ENCODE measurements at regions not wholly inside any gene's neighbourhood (a gene's known extent, or its start where the extent isn't known, plus 50 kb on each side); places are given as distances from the start of the nearest gene placed in this dataset.

- TF ChIP-seq CTCF (IDR thresholded peaks at IDR 0.05; ENCODE audit: poor library complexity) (no peak), EZH2 (IDR thresholded peaks at IDR 0.05; ENCODE audit: borderline replicate concordance) (no peak), EZH2phosphoT487 (IDR thresholded peaks at IDR 0.05; ENCODE audit: low read depth, severe bottlenecking, unreplicated experiment) (no peak)
Observed at GRCh38 chr3:176741664-176742047, 455.6 kb downstream of the TBL1XR1 start.

Data from hepatocyte (in vitro differentiated cells).